Fibroblast of upper back skin (primary cell): ENCODE measurements at regions not wholly inside any gene's neighbourhood (a gene's known extent, or its start where the extent isn't known, plus 50 kb on each side); places are given as distances from the start of the nearest gene placed in this dataset.
"Not testable (repeated sequence)": the region's sequence is repeated elsewhere in the genome, so short reads cannot be mapped to it uniquely, and the experiment has no call there.

ENCODE experiments used
- DNase-seq: peaks from one replicate; pipeline ENCODE4 v3.0.0-alpha.2; 2013

- DNase-seq, result no peak
These were observed 153.6 kb upstream of the PITRM1 start for GRCh38 chr10:3325954-3326750.

GRCh38 chr10:3324612-3325038 lies 152.0 kb upstream of the PITRM1 start:
- peak; percentile 10 for DNase-seq

- peak; percentile 87 for DNase-seq
These were observed 151.4 kb upstream of the PITRM1 start for GRCh38 chr10:3323865-3324498.

DNA sequence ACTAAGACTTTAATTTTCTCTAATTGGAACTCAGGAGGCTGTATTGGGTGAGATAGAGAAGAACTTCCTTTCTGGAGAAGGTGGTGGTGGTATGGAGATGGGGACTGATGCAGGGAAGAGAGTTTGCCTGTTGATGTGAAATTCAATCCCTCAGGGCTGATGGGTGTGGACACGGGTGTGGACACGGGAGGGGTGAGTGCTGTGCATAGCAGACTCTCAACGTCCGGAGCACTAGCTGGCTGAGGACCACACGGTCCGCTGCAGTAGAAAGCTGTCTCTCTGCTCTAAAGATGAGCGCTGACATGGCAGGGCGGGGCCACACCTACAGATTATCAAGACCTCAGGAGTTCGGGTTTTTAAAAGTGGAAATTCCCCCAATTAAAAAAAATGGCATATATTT lies 148.5 kb upstream of the PITRM1 start:
- no peak for DNase-seq

DNA sequence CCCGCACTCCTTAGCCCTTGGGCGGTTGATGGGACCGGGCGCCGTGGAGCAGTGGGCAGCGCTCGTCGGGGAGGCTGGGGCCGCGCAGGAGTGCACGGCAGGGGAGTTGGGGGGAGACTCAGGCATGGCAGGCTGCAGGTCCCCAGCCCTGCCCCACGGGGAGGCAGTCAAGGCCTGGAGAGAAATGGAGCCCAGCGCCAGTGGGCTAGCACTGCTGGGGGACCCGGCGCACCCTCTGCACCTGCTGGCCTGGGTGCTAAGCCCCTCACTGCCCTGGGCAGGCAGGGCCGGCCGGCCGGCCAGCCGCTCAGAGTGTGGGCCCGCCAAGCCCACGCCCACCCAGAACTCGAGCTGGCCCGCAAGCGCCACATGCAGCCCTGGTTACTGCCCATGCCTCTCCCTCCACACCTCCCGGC lies 147.2 kb upstream of the PITRM1 start:
- no peak for DNase-seq

DNA sequence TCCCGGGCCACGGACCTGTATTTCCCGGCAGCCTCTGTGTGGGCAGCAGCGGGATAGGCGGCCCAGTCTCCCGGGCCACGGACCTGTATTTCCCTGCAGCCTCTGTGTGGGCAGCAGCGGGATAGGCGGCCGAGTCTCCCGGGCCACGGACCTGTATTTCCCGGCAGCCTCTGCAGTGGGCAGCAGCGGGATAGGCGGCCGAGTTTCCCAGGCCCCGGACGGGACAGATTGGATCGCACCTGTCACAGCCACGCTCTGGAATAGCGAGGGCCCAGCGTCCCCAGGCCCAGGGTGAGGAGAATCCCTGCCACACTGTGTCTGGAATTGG lies 145.9 kb upstream of the PITRM1 start:
- not testable (repeated sequence) for DNase-seq

GRCh38 chr10:3317553-3318479 lies 145.2 kb upstream of the PITRM1 start:
- not testable (repeated sequence) for DNase-seq

- DNase-seq, result not testable (repeated sequence)
These were observed 142.0 kb upstream of the PITRM1 start for GRCh38 chr10:3314445-3315085.

GRCh38 chr10:3313784-3314444 lies 141.3 kb upstream of the PITRM1 start:
- peak; percentile 75 for DNase-seq

GRCh38 chr10:3312403-3312940 lies 139.9 kb upstream of the PITRM1 start:
- DNase-seq, result no peak

- DNase-seq, result no peak
These were observed 137.6 kb upstream of the PITRM1 start for GRCh38 chr10:3310016-3310784.

DNA sequence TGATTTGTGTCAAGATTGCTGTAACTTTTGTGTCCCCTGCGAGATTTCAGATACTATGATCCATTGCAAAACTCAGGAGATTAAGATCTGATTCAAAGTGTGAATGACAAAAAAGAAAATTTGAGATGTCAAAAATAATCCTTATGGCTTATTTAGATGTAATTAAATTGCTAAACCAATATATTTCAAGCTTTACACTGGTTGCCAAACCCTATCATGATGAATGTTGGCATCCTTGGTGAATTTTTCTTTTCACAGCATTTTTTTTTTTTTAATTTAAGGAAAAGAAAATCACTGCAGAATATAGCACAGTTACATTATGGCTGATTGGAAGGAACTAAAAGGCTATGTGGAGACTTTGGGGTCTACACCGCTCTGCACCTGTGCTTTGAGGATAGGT lies 133.5 kb upstream of the PITRM1 start:
- no peak for DNase-seq

DNA sequence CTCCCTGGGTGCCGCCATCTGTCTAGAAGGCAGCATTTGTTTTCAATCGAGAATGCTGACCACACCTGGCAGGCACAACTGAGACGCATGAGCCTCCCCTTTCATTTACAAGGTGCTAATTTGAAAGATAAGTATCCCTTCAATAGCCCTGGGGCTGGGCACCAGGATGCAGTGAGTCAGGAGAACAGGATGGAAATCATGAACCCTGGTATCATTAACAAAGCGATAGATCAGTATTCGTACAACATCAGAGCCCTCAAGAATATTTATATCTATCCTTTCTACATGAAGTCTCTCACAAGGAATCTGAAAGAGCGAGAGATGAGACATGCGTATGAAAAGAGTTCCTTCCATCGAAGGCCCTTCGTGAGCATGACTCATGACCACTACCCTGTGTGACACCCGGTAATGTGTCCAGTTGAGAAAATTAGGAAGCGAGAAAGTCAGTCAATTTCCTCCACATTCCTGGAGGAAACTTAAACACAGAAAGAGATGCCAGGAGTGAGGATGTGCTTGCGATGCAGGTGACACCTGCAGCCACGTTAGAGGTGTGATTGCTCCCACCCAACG lies 123.1 kb upstream of the PITRM1 start:
- DNase-seq, result no peak

DNA sequence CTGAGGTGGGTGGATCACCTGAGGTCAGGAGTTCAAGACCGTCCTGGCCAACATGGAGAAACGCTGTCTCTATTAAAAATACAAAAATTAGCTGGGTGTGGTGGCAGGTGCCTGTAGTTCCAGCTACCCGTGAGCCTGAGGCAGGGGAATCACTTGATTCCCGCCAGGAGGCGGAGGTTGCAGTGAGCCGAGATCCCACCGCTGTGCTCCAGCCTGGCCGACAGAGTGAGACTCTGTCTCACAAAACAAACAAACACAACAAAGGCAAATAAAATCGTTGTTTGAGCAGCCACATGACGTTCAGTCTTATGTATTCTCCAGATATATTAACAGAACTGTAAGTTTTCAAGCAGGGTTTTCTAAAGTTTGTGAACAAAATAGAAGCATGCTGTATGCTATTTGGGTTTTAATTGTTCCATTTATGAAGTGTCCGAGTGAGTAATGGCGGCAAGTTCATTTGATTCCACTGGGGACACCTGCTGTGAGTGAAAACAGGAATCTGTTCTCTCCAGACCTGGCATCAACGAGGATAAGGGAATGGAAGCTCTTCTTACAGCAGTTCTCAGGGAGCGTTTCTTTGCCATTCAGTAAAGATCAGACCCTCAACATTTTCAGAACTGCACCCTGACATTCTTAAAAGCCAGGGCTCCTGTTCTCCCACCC lies 122.5 kb upstream of the PITRM1 start:
- DNase-seq, result no peak

DNA sequence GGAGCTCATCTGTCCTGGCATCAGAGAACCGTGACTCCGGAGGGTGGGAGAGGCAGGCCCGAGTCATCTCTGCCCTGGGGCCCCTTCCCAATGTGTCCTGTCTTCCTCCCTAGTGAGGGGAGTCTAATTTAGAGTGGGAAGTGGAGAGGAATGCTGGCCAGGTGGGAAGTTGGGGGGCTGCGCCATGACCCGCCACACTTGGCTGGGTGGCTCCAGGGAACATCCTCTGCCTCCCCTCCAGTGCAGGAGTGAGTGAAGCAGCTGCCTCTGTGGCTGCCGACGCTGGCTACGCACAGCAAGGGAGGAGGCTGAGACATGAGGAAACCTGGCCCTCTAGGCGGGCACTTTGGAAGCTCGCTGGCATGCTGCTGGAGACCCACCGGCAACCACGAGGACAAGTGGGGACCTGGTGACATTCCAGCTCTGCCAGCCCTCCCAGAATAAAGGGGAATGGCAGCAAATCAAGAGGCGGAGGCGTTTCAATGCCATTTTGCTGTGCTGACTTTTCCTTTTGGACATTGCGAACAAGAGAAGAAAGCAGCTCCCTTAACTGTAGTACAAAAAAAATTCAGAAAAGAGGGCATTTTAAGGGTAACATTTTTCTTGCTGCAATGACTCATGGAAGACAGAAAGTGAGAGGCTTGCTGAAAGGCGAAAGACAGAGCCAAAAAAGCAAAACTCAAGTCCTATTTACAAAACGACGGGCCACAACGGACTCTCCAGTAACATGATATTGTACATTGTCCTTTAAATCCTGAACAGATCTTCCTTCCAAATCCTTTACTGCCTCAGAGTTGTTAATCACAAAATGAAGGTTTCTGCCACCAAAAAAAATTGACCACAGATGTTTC lies 121.2 kb upstream of the PITRM1 start:
- DNase-seq, result peak; percentile 50

DNA sequence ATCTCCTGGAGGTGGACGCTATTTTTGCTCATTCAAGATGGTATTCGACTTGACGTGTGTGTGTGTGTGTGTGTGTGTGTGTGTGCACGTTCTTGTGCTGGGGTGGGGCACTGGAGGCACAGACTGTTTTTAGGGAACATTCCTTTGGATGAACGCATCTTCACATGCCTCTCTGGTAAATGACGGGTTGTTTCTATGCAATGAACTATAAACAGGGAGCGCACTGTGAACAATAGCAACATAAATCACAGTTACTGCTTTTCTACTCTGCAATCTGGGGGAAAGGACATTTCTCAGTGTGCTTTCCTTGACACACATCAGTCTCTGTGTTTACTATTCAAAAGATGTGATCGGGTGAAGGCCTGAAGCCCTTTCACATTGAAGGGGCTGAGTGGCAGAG lies 120.1 kb upstream of the PITRM1 start:
- peak; percentile 36 for DNase-seq

GRCh38 chr10:3290550-3290949 lies 118.0 kb upstream of the PITRM1 start:
- DNase-seq, result no peak

DNA sequence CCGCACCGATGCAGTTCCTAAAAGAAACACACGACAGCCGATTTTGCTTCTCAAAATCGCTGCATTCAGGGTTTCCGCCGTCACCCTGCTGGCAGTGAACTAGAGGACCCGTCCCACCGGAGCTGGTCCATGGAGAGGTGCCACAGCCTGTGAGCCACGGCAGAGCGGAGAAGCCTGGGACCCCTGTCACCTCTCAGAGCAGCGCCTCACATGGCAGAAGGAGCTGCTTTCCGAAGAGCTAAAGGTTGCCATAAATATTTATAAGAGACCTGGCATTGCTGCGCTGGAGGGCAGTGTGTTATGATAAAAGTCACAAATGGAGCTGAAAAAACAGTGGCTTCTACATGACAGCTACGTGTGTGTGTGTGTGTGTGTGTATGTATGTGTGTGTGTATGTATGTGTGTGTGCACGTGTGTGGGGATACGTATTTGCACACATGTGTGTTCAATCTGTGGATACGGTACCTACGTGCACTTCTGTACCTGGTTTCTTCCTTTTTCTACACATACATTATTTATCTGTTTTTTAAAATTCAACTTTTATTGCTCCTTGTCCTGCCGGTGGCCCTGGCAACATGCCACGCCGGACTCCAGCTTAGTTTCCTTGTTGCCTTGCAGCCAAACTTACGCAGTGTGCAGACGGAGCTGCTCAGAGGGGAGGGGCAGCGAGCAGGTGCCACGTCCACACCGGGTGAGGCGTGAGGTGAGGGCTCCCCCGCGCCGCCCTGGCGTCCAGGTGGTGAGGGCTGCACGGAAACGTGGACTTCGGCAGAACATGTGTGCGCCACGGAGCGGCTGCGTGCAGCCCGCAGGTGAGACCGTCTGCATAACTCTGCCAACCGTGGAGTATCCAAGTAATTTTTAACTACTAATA lies 115.2 kb upstream of the PITRM1 start:
- DNase-seq, result no peak

DNA sequence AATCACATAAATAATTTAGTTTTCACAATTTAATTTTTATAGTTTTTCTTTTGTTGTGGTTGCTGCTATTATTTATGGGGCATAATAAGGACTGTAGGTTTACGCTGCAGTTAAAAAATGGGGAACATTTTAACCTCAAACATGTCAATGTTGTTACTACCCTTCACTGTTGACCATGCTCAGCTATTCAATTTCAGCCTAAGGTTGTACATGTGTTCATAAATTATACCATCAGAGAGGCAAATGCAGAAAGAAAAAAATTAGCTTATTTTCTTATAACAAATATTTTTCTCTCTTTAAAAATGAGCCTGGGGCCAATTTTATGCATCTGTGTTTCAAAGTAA lies 110.1 kb upstream of the PITRM1 start:
- no peak for DNase-seq
